ENCODE measurements at regions not wholly inside any gene's neighbourhood (a gene's known extent, or its start where the extent isn't known, plus 50 kb on each side); places are given as distances from the start of the nearest gene placed in this dataset.

DNA sequence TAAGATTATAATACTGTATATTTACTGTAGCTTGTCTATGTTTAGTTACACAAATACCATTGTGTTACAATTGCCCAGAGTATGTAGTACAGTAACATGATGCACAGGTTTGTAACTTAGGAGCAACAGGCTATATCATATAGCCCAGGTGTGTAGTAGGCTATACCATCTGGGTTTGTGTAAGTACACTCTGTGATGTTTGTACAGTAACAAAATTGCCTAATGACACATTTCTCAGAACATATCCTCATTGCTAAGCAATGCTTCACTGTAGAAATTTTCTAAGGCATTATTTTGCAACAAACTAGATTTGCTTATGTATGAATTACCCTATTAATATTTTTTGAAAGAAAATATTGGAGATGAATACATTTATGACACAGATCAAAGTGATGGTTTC lies 1390.9 kb downstream of the C4orf33 start:
- no peak overlapping the region for H3K9ac ChIP-seq (ENCODE audit: low read length in 3 of 3)
- FAIRE-seq, result no peak
- no peak for DNase-seq
- no peak overlapping the region for H3K27ac ChIP-seq (ENCODE audit: low read depth in 2 of 2, low read length in 2 of 2)
- H3K4me3 ChIP-seq (ENCODE audit: low read length in 3 of 3), result no peak overlapping the region
- no peaks in the 10 kb centered on the region for H3K9me3 ChIP-seq (ENCODE audit: control insufficient read depth in 2 of 3, insufficient read depth in 1 of 3, low read length in 3 of 3)
- no peaks in the 10 kb centered on the region for H3K36me3 ChIP-seq (ENCODE audit: control insufficient read depth in 2 of 3, insufficient read depth in 3 of 3, low read length in 3 of 3)
- intact Hi-C loops (cut with DNase I), result no loop called here
- TF ChIP-seq, protein P1, sequence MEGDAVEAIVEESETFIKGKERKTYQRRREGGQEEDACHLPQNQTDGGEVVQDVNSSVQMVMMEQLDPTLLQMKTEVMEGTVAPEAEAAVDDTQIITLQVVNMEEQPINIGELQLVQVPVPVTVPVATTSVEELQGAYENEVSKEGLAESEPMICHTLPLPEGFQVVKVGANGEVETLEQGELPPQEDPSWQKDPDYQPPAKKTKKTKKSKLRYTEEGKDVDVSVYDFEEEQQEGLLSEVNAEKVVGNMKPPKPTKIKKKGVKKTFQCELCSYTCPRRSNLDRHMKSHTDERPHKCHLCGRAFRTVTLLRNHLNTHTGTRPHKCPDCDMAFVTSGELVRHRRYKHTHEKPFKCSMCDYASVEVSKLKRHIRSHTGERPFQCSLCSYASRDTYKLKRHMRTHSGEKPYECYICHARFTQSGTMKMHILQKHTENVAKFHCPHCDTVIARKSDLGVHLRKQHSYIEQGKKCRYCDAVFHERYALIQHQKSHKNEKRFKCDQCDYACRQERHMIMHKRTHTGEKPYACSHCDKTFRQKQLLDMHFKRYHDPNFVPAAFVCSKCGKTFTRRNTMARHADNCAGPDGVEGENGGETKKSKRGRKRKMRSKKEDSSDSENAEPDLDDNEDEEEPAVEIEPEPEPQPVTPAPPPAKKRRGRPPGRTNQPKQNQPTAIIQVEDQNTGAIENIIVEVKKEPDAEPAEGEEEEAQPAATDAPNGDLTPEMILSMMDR (IDR thresholded peaks at IDR 0.05; ENCODE audit: borderline replicate concordance, extremely low read depth, insufficient read depth), result no peak
- H3K27me3 ChIP-seq (ENCODE audit: control insufficient read depth, insufficient read depth, low read length), result no peaks in the 10 kb centered on the region
- no peaks in the 10 kb centered on the region for H3K4me1 ChIP-seq (ENCODE audit: control insufficient read depth in 2 of 3, insufficient read depth in 2 of 3, low read depth in 1 of 3, low read length in 3 of 3)

DNA sequence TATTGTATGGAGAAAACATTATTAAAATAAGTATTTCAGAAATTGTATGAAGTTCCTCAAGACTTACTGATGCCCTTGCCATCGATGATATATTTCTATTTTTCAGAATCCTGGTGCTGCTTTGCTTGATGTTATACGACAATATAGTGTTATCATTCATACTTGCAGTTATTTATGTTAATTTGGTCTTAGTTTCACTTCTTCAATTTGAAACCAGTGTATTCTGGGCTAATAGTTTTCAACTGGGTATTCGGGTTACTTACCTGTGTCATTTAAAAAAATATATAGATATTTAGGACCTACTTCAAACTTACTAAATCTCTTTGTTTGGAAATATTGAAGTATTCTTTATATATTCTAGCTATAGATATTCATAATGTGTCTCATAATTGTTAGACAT lies 1414.7 kb downstream of the C4orf33 start:
- Histone ChIP-seq H3K4me1 (ENCODE audit: control insufficient read depth in 2 of 3, insufficient read depth in 2 of 3, low read depth in 1 of 3, low read length in 3 of 3) (no peaks in the 10 kb centered on the region), H3K36me3 (ENCODE audit: control insufficient read depth in 2 of 3, insufficient read depth in 3 of 3, low read length in 3 of 3) (no peaks in the 10 kb centered on the region), H3K27me3 (ENCODE audit: control insufficient read depth, insufficient read depth, low read length) (no peaks in the 10 kb centered on the region), H3K9ac (ENCODE audit: low read length in 3 of 3) (no peak overlapping the region), H3K9me3 (ENCODE audit: control insufficient read depth in 2 of 3, insufficient read depth in 1 of 3, low read length in 3 of 3) (no peaks in the 10 kb centered on the region), H3K27ac (ENCODE audit: low read depth in 2 of 2, low read length in 2 of 2) (no peak overlapping the region), H3K4me3 (ENCODE audit: low read length in 3 of 3) (no peak overlapping the region)
- FAIRE-seq, result no peak
- DNase-seq, result no peak
- intact Hi-C loops (cut with DNase I), result no loop called here
- TF ChIP-seq, protein P1 (IDR thresholded peaks at IDR 0.05; ENCODE audit: borderline replicate concordance, extremely low read depth, insufficient read depth), result no peak

DNA sequence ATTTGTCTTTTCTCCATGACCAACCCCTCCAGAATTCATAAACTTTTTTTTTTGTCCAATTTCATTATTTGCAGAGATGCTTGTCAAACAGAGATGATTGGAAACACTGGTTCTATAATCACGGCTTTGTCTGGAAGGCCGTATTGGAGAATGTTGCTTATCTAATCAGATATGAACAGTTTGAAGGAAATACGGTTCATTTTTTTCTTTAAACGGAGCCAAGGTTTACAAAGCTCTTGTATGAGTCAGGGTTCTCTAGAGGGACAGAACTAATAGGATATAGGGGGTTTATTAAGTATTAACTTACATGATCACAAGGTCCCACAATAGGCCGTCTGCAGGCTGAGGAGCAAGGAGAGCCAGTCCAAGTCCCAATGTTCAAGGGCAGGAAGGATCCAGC lies 1415.8 kb downstream of the C4orf33 start:
- no peak overlapping the region for H3K9ac ChIP-seq (ENCODE audit: low read length in 3 of 3)
- H3K36me3 ChIP-seq (ENCODE audit: control insufficient read depth in 2 of 3, insufficient read depth in 3 of 3, low read length in 3 of 3), result no peaks in the 10 kb centered on the region
- intact Hi-C loops (cut with DNase I), result no loop called here
- FAIRE-seq, result no peak
- DNase-seq, result no peak
- H3K4me1 ChIP-seq (ENCODE audit: control insufficient read depth in 2 of 3, insufficient read depth in 2 of 3, low read depth in 1 of 3, low read length in 3 of 3), result no peaks in the 10 kb centered on the region
- H3K4me3 ChIP-seq (ENCODE audit: low read length in 3 of 3), result no peak overlapping the region
- H3K27me3 ChIP-seq (ENCODE audit: control insufficient read depth, insufficient read depth, low read length), result no peaks in the 10 kb centered on the region
- H3K9me3 ChIP-seq (ENCODE audit: control insufficient read depth in 2 of 3, insufficient read depth in 1 of 3, low read length in 3 of 3), result no peaks in the 10 kb centered on the region
- no peak overlapping the region for H3K27ac ChIP-seq (ENCODE audit: low read depth in 2 of 2, low read length in 2 of 2)
- TF ChIP-seq, protein P1 (IDR thresholded peaks at IDR 0.05; ENCODE audit: borderline replicate concordance, extremely low read depth, insufficient read depth), result no peak

DNA sequence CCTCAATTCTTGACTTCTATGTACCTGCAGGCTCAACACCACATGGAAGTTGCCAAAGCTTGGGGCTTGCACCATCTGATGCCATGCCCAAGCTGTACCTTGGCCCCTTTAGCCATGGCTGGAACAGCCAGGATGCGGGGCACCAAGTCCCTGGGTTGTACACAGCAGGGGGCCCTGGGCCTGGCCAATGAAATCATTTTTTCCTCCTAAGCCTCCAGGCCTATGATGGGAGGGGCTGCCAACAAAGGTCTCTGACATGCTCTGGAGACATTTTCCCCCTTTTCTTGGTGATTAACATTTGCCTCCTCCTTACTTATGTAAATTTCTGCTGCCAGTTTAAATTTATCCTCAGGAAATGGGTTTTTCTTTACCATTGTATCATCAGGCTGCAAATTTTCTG lies 1428.1 kb downstream of the C4orf33 start:
- Histone ChIP-seq H3K9ac (ENCODE audit: low read length in 3 of 3) (no peak overlapping the region), H3K4me1 (ENCODE audit: control insufficient read depth in 2 of 3, insufficient read depth in 2 of 3, low read depth in 1 of 3, low read length in 3 of 3) (no peaks in the 10 kb centered on the region), H3K27me3 (ENCODE audit: control insufficient read depth, insufficient read depth, low read length) (no peaks in the 10 kb centered on the region), H3K4me3 (ENCODE audit: low read length in 3 of 3) (no peak overlapping the region), H3K27ac (ENCODE audit: low read depth in 2 of 2, low read length in 2 of 2) (no peak overlapping the region), H3K9me3 (ENCODE audit: control insufficient read depth in 2 of 3, insufficient read depth in 1 of 3, low read length in 3 of 3) (peaks cover 0 to 5% (median 0%) of the 10 kb centered on the region in 3 donors), H3K36me3 (ENCODE audit: control insufficient read depth in 2 of 3, insufficient read depth in 3 of 3, low read length in 3 of 3) (no peaks in the 10 kb centered on the region)
- TF ChIP-seq, protein P1 (IDR thresholded peaks at IDR 0.05; ENCODE audit: borderline replicate concordance, extremely low read depth, insufficient read depth), result no peak
- DNase-seq, result no peak
- FAIRE-seq, result no peak
- intact Hi-C loops (cut with DNase I), result no loop called here

Data from kidney (tissue), 13 donors.